HG02938 (cell line): ENCODE measurements at regions not wholly inside any gene's neighbourhood (a gene's known extent, or its start where the extent isn't known, plus 50 kb on each side); places are given as distances from the start of the nearest gene placed in this dataset.

Source experiments
- ATAC-seq: cut with Tn5 transposase; IDR thresholded peaks from one replicate; pipeline ENCODE4 v1.9.1; 2021; ENCODE audit warnings: mild to moderate bottlenecking, moderate library complexity; ENCODE audit not compliant: unreplicated experiment

GRCh38 chr2:147482916-147483669 lies 361.7 kb upstream of the ACVR2A start:
- no peak for ATAC-seq

- ATAC-seq = no peak
Measured at GRCh38 chr2:147482111-147482895, 362.5 kb upstream of the ACVR2A start.

- ATAC-seq = no peak
Measured at GRCh38 chr2:147479358-147479757, 365.5 kb upstream of the ACVR2A start.

GRCh38 chr2:147473075-147473474 lies 371.8 kb upstream of the ACVR2A start:
- ATAC-seq = no peak

GRCh38 chr2:147471126-147471525 lies 373.7 kb upstream of the ACVR2A start:
- ATAC-seq = no peak

GRCh38 chr2:147469471-147469870 lies 375.4 kb upstream of the ACVR2A start:
- no peak for ATAC-seq

- ATAC-seq = no peak
Measured at GRCh38 chr2:147468963-147469362, 375.9 kb upstream of the ACVR2A start.

- ATAC-seq = no peak
Measured at GRCh38 chr2:147468349-147468748, 376.5 kb upstream of the ACVR2A start.

GRCh38 chr2:147467441-147467840 lies 377.4 kb upstream of the ACVR2A start:
- no peak for ATAC-seq

GRCh38 chr2:147464737-147465357 lies 380.0 kb upstream of the ACVR2A start:
- ATAC-seq = no peak

GRCh38 chr2:147463881-147464520 lies 380.8 kb upstream of the ACVR2A start:
- ATAC-seq = peak; percentile 99

GRCh38 chr2:147460155-147460554 lies 384.7 kb upstream of the ACVR2A start:
- no peak for ATAC-seq

- no peak for ATAC-seq
Measured at GRCh38 chr2:147456779-147457178, 388.1 kb upstream of the ACVR2A start.

GRCh38 chr2:147451902-147452515 lies 392.8 kb upstream of the ACVR2A start:
- no peak for ATAC-seq

GRCh38 chr2:147450661-147451510 lies 393.9 kb upstream of the ACVR2A start:
- ATAC-seq = no peak

GRCh38 chr2:147449323-147449991 lies 395.4 kb upstream of the ACVR2A start:
- ATAC-seq = no peak

- ATAC-seq = no peak
Measured at GRCh38 chr2:147442816-147443215, 402.0 kb upstream of the ACVR2A start.

GRCh38 chr2:147441182-147441581 lies 403.6 kb upstream of the ACVR2A start:
- no peak for ATAC-seq

- no peak for ATAC-seq
Measured at GRCh38 chr2:147440734-147441133, 404.1 kb upstream of the ACVR2A start.
